Neural progenitor cell (in vitro differentiated cells): ENCODE measurements at regions not wholly inside any gene's neighbourhood (a gene's known extent, or its start where the extent isn't known, plus 50 kb on each side); places are given as distances from the start of the nearest gene placed in this dataset.

Experiments used
- DNase-seq: peaks from one replicate; pipeline ENCODE4 v3.0.0-alpha.2; 2016; ENCODE audit warnings: low spot score
- H2AFZ ChIP-seq: fragments of 200-600 bp; sonication (generic); replicated peaks from 2 replicates; pipeline ENCODE4 v1.6.1; 2016; ENCODE audit warnings: antibody characterized with exemption
- H3F3A ChIP-seq: fragments of 200-600 bp; sonication (generic); 2 replicates; pipeline ENCODE4 v1.6.1; 2016; ENCODE audit warnings: antibody characterized with exemption, low read depth
- H3K27ac ChIP-seq: fragments of 200-600 bp; sonication (generic); 2 replicates; pipeline ENCODE4 v1.5.1; 2016; ENCODE audit warnings: mild to moderate bottlenecking
- H3K27me3 ChIP-seq: fragments of 200-600 bp; sonication (generic); 2 replicates; pipeline ENCODE4 v1.6.1; 2016; ENCODE audit warnings: mild to moderate bottlenecking, moderate library complexity
- H3K36me3 ChIP-seq: fragments of 200-600 bp; sonication (generic); 2 replicates; pipeline ENCODE4 v1.5.1; 2016
- H3K4me1 ChIP-seq: fragments of 200-600 bp; sonication (generic); 2 replicates; pipeline ENCODE4 v1.6.1; 2016; ENCODE audit warnings: mixed run types
- H3K4me2 ChIP-seq: fragments of 200-600 bp; sonication (generic); 2 replicates; pipeline ENCODE4 v1.6.1; 2016
- H3K4me3 ChIP-seq: fragments of 200-600 bp; sonication (generic); 2 replicates; pipeline ENCODE4 v1.5.1; 2016
- H3K79me2 ChIP-seq: fragments of 200-600 bp; sonication (generic); 2 replicates; pipeline ENCODE4 v1.6.1; 2016; ENCODE audit warnings: low read depth
- H3K9ac ChIP-seq: fragments of 200-600 bp; sonication (generic); 2 replicates; pipeline ENCODE4 v1.6.1; 2016
- H3K9me3 ChIP-seq: fragments of 200-600 bp; sonication (generic); 2 replicates; pipeline ENCODE4 v1.5.1; 2016; ENCODE audit warnings: low read depth
- H4K20me1 ChIP-seq: fragments of 200-600 bp; sonication (generic); 2 replicates; pipeline ENCODE4 v1.6.1; 2016; ENCODE audit warnings: low read depth
- H3K27ac Mint-ChIP-seq: 3 replicates; pipeline ENCODE4 v1.8.0; 2021; ENCODE audit warnings: mixed read lengths
- H3K27me3 Mint-ChIP-seq: 2 replicates; pipeline ENCODE4 v1.8.0; 2022; ENCODE audit warnings: low read depth, mild to moderate bottlenecking, inconsistent platforms, moderate library complexity, mixed read lengths; ENCODE audit not compliant: insufficient read depth
- H3K36me3 Mint-ChIP-seq: 3 replicates; pipeline ENCODE4 v1.8.0; 2021; ENCODE audit warnings: mixed read lengths
- H3K4me1 Mint-ChIP-seq: 3 replicates; pipeline ENCODE4 v1.8.0; 2021; ENCODE audit warnings: mixed read lengths
- H3K4me3 Mint-ChIP-seq: 3 replicates; pipeline ENCODE4 v1.8.0; 2021; ENCODE audit warnings: mild to moderate bottlenecking, moderate library complexity, mixed read lengths
- H3K9me3 Mint-ChIP-seq: 3 replicates; pipeline ENCODE4 v1.8.0; 2020; ENCODE audit warnings: mixed read lengths
- EZH2 ChIP-seq: fragments of 200-600 bp; sonication (generic); IDR thresholded peaks from 2 replicates; pipeline ENCODE4 v1.6.1; 2017; ENCODE audit warnings: antibody characterized with exemption, mild to moderate bottlenecking, moderate library complexity
- EZH2phosphoT487 ChIP-seq: fragments of 200-600 bp; sonication (generic); IDR thresholded peaks from 2 replicates; pipeline ENCODE4 v1.6.1; 2017; ENCODE audit warnings: antibody characterized with exemption
- TF ChIP-seq, protein P1 (sequence below): fragments of 200-600 bp; sonication (generic); IDR thresholded peaks from 2 replicates; pipeline ENCODE4 v1.5.1; 2017; ENCODE audit warnings: antibody characterized with exemption, mild to moderate bottlenecking

DNA sequence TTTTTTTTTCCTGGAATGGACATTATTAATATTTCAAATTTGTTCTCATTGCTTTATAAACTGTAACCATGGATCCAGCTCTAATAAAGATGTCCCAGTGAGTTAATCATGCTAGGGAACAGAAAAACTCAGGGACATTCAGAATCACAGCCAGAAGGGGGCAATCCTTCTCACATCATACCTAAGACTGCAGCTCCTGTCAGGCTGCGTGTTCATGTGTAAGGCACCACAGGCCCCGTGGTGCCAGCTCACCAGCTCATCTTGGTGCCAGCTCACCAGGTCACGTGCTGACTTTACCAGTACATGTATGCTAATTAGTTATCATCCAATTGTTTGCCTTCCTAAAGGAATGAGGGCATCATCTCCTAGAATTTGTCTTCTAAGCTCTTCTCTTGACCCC is 84.7 kb upstream of the NEDD4L start:
- no peaks in the 10 kb centered on the region for H3K9me3 ChIP-seq
- Mint-ChIP-seq H3K4me1 (no peaks in the 10 kb centered on the region), H3K27me3 (peaks cover 2% of the 10 kb centered on the region), H3K36me3 (no peaks in the 10 kb centered on the region), H3K4me3 (no peak overlapping the region), H3K9me3 (no peaks in the 10 kb centered on the region), H3K27ac (no peak overlapping the region)
- no peak overlapping the region for H3K9ac ChIP-seq
- H3K27ac ChIP-seq: no peak overlapping the region
- peak; percentile 57 for DNase-seq
- no peak overlapping the region for H2AFZ ChIP-seq
- H3K36me3 ChIP-seq: no peaks in the 10 kb centered on the region
- no peak overlapping the region for H3K4me2 ChIP-seq
- no peaks in the 10 kb centered on the region for H3K4me1 ChIP-seq
- no peak for TF ChIP-seq EZH2
- TF ChIP-seq, protein P1, sequence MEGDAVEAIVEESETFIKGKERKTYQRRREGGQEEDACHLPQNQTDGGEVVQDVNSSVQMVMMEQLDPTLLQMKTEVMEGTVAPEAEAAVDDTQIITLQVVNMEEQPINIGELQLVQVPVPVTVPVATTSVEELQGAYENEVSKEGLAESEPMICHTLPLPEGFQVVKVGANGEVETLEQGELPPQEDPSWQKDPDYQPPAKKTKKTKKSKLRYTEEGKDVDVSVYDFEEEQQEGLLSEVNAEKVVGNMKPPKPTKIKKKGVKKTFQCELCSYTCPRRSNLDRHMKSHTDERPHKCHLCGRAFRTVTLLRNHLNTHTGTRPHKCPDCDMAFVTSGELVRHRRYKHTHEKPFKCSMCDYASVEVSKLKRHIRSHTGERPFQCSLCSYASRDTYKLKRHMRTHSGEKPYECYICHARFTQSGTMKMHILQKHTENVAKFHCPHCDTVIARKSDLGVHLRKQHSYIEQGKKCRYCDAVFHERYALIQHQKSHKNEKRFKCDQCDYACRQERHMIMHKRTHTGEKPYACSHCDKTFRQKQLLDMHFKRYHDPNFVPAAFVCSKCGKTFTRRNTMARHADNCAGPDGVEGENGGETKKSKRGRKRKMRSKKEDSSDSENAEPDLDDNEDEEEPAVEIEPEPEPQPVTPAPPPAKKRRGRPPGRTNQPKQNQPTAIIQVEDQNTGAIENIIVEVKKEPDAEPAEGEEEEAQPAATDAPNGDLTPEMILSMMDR: peak; percentile 58
- H4K20me1 ChIP-seq: no peaks in the 10 kb centered on the region
- no peak overlapping the region for H3K4me3 ChIP-seq
- H3K27me3 ChIP-seq: no peaks in the 10 kb centered on the region
- H3F3A ChIP-seq: no peaks in the 10 kb centered on the region
- H3K79me2 ChIP-seq: no peaks in the 10 kb centered on the region

DNA sequence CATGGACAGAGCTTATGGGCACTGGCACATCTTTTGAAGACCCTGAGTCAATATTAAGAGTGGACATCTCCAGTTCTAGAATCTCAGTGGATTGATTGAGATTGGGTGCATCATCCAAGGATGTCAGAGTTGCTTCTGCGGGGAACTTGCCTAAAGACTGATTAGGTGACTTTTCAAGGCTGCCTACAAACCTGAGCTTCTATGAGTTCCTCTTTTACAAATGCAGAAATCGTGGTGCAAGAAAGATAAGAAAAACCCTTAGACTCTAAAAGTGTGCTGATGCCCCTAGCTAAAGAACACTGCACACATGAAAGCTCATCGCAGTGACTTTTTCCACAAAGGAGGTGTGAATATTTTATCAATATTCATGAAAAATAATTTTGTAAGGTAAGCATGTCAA is 86.8 kb upstream of the NEDD4L start:
- H3K27ac ChIP-seq: no peak overlapping the region
- Mint-ChIP-seq H3K27ac (no peak overlapping the region), H3K27me3 (peaks cover 2% of the 10 kb centered on the region), H3K9me3 (no peaks in the 10 kb centered on the region), H3K4me3 (no peak overlapping the region), H3K4me1 (no peaks in the 10 kb centered on the region), H3K36me3 (no peaks in the 10 kb centered on the region)
- no peaks in the 10 kb centered on the region for H4K20me1 ChIP-seq
- no peaks in the 10 kb centered on the region for H3K36me3 ChIP-seq
- no peak overlapping the region for H3K4me2 ChIP-seq
- TF ChIP-seq, protein P1: no peak
- TF ChIP-seq EZH2: no peak
- no peak for TF ChIP-seq EZH2phosphoT487
- H3K79me2 ChIP-seq: no peaks in the 10 kb centered on the region
- DNase-seq: no peak
- no peaks in the 10 kb centered on the region for H3K9me3 ChIP-seq
- no peak overlapping the region for H3K9ac ChIP-seq
- H3K4me3 ChIP-seq: no peak overlapping the region
- H2AFZ ChIP-seq: no peak overlapping the region
- no peaks in the 10 kb centered on the region for H3K27me3 ChIP-seq
- no peaks in the 10 kb centered on the region for H3F3A ChIP-seq
- H3K4me1 ChIP-seq: no peaks in the 10 kb centered on the region

DNA sequence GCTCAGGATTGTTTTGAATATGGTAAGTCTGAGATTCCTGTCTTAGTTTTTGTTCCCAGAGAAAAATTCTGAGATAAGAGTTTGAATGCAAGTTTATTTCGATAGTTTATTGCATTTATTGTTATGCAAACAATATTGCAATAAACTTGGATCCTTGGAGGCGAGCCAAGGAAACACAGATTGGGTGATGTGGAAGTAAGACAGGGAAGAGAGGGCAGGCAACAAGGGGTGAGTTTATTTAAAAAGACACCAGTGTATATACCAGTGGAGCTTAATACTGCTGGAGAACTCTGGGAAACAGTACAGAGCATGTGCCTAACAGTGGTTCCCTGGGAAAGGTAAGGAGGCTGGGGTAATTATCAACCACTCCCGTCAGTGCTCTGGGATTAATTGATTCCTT is 87.5 kb upstream of the NEDD4L start:
- Histone ChIP-seq H3K27ac (no peak overlapping the region), H3K4me2 (no peak overlapping the region), H4K20me1 (no peaks in the 10 kb centered on the region), H3K9ac (no peak overlapping the region), H2AFZ (no peak overlapping the region), H3K9me3 (no peaks in the 10 kb centered on the region), H3K4me3 (no peak overlapping the region), H3F3A (no peaks in the 10 kb centered on the region), H3K36me3 (no peaks in the 10 kb centered on the region), H3K79me2 (no peaks in the 10 kb centered on the region), H3K4me1 (no peaks in the 10 kb centered on the region), H3K27me3 (no peaks in the 10 kb centered on the region)
- Mint-ChIP-seq H3K36me3 (no peaks in the 10 kb centered on the region), H3K4me3 (no peak overlapping the region), H3K4me1 (no peaks in the 10 kb centered on the region), H3K27ac (no peak overlapping the region), H3K9me3 (no peaks in the 10 kb centered on the region), H3K27me3 (peaks cover 2% of the 10 kb centered on the region)
- TF ChIP-seq, protein P1: no peak
- TF ChIP-seq EZH2phosphoT487 (no peak), EZH2 (no peak)
- DNase-seq: no peak

DNA sequence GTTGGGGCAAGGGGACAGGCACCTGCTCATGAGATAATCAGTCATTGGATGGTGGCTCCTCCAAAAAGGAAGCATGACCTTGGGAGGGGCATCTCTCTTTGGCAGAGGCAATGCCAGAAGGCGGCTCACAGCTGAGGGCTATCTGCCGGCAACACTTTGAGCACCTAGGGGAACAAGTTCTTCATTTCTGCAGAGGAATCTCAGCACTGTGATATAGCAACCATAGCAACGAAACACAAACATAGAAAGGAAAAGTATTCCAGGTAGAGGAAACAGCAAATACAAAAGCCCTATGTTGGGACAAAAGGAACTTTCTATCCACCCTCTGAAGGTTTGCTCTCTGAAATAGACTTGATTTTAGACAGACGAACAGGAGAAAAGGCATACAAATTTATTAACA is 89.1 kb upstream of the NEDD4L start:
- Mint-ChIP-seq H3K27ac (no peak overlapping the region), H3K27me3 (peaks cover 4% of the 10 kb centered on the region), H3K36me3 (no peaks in the 10 kb centered on the region), H3K4me3 (no peak overlapping the region), H3K9me3 (no peaks in the 10 kb centered on the region), H3K4me1 (no peaks in the 10 kb centered on the region)
- H3K27me3 ChIP-seq: no peaks in the 10 kb centered on the region
- no peaks in the 10 kb centered on the region for H3K4me1 ChIP-seq
- H3K4me2 ChIP-seq: no peak overlapping the region
- no peaks in the 10 kb centered on the region for H3K9me3 ChIP-seq
- TF ChIP-seq, protein P1: no peak
- TF ChIP-seq EZH2phosphoT487 (no peak), EZH2 (no peak)
- H3K79me2 ChIP-seq: no peaks in the 10 kb centered on the region
- no peaks in the 10 kb centered on the region for H3K36me3 ChIP-seq
- H4K20me1 ChIP-seq: no peaks in the 10 kb centered on the region
- no peak overlapping the region for H3K4me3 ChIP-seq
- no peak for DNase-seq
- no peaks in the 10 kb centered on the region for H3F3A ChIP-seq
- no peak overlapping the region for H3K9ac ChIP-seq
- H3K27ac ChIP-seq: no peak overlapping the region
- no peak overlapping the region for H2AFZ ChIP-seq
